ENCODE measurements at regions not wholly inside any gene's neighbourhood (a gene's known extent, or its start where the extent isn't known, plus 50 kb on each side); places are given as distances from the start of the nearest gene placed in this dataset.

DNA sequence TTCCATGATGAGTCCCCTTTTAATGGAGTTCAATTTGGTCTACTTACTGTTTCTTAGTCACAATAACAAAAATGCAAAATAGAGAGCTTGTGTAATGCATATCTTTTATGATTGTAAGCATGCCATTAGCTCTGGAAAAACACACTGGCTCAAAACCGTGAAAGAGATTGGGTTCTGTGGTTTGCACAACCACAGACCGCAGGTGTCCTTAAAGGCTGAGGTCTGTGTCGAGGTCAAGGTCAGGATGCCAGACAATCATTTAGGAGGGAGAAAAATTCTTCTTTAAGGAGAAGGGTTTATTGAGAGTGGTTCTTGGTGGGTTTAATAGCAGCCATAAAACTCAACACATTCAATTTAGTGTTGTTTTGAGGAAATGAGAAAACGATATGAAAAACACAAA lies 487.2 kb downstream of the GALR1 start:
- no peak overlapping the region for H3K4me3 ChIP-seq
- H3K27me3 ChIP-seq = no peaks in the 10 kb centered on the region
- 67 to 83% (median 75%) methylated on average over 4 of the region's 4 CpGs for WGBS, 5 donors
- H3K27ac ChIP-seq = no peak overlapping the region
- H3K36me3 ChIP-seq = no peaks in the 10 kb centered on the region
- H3K9me3 ChIP-seq = no peaks in the 10 kb centered on the region
- intact Hi-C loops (cut with DNase I; ENCODE audit: low total_unique reads) = no loop called here
- no peaks in the 10 kb centered on the region for H3K4me1 ChIP-seq
- DNase-seq = no peak
- TF ChIP-seq, protein P1, sequence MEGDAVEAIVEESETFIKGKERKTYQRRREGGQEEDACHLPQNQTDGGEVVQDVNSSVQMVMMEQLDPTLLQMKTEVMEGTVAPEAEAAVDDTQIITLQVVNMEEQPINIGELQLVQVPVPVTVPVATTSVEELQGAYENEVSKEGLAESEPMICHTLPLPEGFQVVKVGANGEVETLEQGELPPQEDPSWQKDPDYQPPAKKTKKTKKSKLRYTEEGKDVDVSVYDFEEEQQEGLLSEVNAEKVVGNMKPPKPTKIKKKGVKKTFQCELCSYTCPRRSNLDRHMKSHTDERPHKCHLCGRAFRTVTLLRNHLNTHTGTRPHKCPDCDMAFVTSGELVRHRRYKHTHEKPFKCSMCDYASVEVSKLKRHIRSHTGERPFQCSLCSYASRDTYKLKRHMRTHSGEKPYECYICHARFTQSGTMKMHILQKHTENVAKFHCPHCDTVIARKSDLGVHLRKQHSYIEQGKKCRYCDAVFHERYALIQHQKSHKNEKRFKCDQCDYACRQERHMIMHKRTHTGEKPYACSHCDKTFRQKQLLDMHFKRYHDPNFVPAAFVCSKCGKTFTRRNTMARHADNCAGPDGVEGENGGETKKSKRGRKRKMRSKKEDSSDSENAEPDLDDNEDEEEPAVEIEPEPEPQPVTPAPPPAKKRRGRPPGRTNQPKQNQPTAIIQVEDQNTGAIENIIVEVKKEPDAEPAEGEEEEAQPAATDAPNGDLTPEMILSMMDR (IDR thresholded peaks at IDR 0.05) = no peak
- TF ChIP-seq EP300 (IDR thresholded peaks at IDR 0.05) (no peak), POLR2AphosphoS5 (IDR thresholded peaks at IDR 0.05) (no peak), POLR2A (IDR thresholded peaks at IDR 0.05) (no peak)

DNA sequence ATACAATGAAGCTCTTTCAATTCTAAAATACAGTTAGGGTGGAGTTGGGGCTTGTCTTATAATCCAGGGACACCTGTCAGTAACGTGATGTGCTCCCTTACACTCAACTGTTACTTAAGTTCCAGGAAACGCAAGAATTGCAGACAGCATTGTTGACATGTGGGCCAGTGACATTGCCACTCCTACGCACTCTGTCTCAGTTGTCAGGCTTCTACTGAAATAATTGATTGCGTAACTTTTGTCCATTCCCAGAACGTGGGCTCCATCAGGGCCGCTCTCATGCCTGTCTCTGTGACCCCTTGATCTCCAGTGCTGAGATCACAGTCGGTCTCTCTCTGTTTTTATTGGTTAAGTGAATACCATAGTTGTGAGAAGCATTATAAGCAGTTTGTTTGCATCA lies 487.8 kb downstream of the GALR1 start:
- no peaks in the 10 kb centered on the region for H3K27me3 ChIP-seq

DNA sequence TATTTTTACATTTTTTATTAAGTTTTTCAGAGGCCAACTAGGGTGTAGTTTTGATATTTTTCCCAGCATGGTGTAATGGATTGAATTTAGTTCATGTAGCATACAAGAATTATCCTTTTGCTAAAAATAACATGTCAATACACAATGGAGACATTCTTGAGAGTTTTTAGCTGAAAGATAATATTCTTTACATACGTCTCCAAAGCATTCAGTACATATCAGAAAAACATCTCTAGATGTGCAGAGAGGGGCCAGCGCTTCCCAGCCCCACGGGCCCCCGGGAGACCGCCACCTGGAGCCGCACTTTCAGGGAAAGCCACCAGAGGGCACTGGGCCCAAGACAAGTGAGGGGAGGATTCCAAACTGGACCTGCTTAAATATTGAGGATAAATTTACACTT lies 499.4 kb downstream of the GALR1 start:
- intact Hi-C loops (cut with DNase I; ENCODE audit: low total_unique reads) = no loop called here
- H3K36me3 ChIP-seq = no peaks in the 10 kb centered on the region
- 24 to 39% (median 32%) methylated on average over 6 of the region's 6 CpGs for WGBS, 5 donors

More for the DNA sequence above, 487.8 kb downstream of the GALR1 start:
- WGBS, 5 donors = 52 to 67% (median 60%) methylated on average over 7 of the region's 7 CpGs
- Histone ChIP-seq H3K9me3 (no peaks in the 10 kb centered on the region), H3K36me3 (no peaks in the 10 kb centered on the region), H3K27ac (no peak overlapping the region), H3K4me3 (no peak overlapping the region), H3K4me1 (no peaks in the 10 kb centered on the region)
- TF ChIP-seq POLR2AphosphoS5 (IDR thresholded peaks at IDR 0.05) (no peak), EP300 (IDR thresholded peaks at IDR 0.05) (no peak), POLR2A (IDR thresholded peaks at IDR 0.05) (no peak)
- TF ChIP-seq, protein P1 (IDR thresholded peaks at IDR 0.05) = no peak
- no peak for DNase-seq
- intact Hi-C loops (cut with DNase I; ENCODE audit: low total_unique reads) = no loop called here

DNA sequence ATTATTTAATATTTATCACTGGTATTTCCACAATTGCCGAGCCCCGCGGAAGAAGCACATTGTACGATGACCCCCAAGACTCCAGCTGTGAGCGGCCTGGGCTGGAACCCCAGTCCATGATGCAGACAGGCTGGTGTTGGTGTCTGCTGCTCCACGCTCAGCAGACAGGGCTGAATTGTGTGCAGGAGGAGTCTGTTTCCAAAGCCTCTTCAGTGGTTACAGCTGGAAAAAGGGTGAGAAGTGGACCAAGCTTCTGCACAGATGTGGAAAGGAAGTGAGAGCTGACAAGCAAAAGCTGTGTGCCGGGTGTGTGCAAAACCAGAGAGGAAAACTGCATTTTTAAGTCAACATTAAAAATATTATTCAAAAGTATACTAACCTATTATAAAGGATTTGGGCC lies 500.4 kb downstream of the GALR1 start:
- intact Hi-C loops (cut with DNase I; ENCODE audit: low total_unique reads) = no loop called here
- peak in 1 of 2 donors; percentile 48 for DNase-seq
- WGBS, 5 donors = 73 to 86% (median 80%) methylated on average over 7 of the region's 7 CpGs
- Histone ChIP-seq H3K4me3 (no peak overlapping the region), H3K4me1 (no peaks in the 10 kb centered on the region), H3K27ac (no peak overlapping the region), H3K27me3 (peaks cover 0 to 26% (median 0%) of the 10 kb centered on the region in 3 donors), H3K36me3 (no peaks in the 10 kb centered on the region), H3K9me3 (no peaks in the 10 kb centered on the region)
- TF ChIP-seq, protein P1 (IDR thresholded peaks at IDR 0.05) = no peak
- TF ChIP-seq POLR2A (IDR thresholded peaks at IDR 0.05) = no peak
- TF ChIP-seq POLR2AphosphoS5 (IDR thresholded peaks at IDR 0.05) = no peak
- no peak for TF ChIP-seq EP300 (IDR thresholded peaks at IDR 0.05)

More for the DNA sequence above, 499.4 kb downstream of the GALR1 start:
- Histone ChIP-seq H3K9me3 (no peaks in the 10 kb centered on the region), H3K27me3 (peaks cover 0 to 19% (median 0%) of the 10 kb centered on the region in 3 donors), H3K27ac (no peak overlapping the region), H3K4me3 (no peak overlapping the region), H3K4me1 (no peaks in the 10 kb centered on the region)
- peak in 1 of 2 donors; percentile 40 for DNase-seq
- TF ChIP-seq EP300 (IDR thresholded peaks at IDR 0.05) = no peak
- TF ChIP-seq, protein P1 (IDR thresholded peaks at IDR 0.05) = peak in 1 of 7 experiments; percentile 8
